ENCODE measurements at regions not wholly inside any gene's neighbourhood (a gene's known extent, or its start where the extent isn't known, plus 50 kb on each side); places are given as distances from the start of the nearest gene placed in this dataset.
"Not testable (repeated sequence)": the region's sequence is repeated elsewhere in the genome, so short reads cannot be mapped to it uniquely, and the experiment has no call there.

DNA sequence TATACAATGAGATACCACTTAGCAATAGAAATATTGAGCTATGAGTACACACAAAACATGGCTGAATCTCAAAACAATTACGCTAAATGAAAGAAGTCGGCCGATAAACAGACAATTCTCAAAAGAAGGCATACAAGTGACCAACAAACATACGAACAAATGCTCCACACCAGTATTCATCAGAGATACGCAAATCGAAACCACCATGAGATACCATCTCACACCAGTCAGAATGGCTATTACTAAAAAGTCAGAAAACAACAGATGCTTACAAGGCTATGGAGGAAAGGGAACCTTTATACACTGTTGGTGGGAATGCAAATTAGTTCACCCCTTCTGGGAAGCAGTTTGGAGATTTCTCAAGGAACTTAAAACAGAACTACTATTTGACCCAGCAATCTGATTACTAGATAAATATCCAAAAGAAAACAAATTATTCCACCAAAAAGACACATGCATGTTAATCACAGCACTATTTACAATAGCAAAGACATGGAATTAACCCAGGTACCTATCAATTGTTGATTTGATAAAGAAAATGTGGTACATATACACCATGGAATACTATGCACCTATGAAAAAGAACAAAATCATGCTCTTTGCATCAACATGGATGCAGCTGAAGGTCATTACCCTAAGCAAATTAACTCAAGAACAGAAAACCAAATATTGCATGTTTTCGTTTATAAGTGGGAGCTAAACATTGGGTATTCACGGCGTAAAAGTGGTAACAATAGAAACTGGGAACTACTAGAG lies 90.9 kb upstream of the GRAMD1B start:
- DNase-seq = no peak

DNA sequence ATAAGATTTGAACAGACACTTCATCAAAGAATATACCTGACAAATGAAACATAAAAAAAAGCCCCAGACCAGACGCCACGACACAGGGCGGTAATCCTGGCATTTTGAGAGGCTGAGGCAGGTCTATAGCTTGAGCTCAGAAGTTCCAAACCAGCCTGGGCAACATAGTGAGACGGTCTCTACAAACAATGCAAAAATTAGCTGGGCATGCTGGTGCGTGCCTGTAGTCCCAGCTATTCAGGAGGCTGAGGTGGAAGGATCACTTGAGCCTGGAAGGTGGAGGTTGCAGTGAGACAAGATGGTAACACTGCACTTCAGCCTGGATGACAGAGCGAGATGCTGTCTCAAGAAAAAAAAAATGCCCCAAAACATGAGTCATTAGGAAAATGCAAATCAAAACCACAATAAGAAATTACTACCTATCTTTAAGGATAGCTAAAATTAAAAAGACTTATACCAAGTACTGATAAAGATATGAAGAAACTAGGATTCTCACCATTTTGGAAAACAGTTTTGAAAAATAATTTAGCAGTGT lies 91.7 kb upstream of the GRAMD1B start:
- no peak for DNase-seq

DNA sequence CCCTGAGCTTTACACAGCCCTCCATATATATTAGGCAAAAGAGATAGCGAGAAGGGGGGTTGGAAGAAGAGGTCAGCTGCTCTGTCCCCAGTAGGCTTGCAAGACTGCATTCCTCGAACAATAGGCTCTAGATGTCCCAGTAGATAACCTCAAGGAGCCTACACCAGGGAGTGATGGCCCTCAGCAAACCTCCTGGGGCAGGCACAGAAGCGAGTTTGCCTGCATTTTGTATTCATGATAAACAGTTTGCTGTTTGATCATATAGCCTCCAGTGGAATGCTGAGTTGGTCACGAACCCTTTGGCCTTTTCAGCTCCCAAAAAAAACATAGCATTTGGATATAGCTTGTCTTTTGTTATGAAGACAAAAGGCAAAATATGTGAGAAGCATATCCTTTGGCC lies 95.1 kb upstream of the GRAMD1B start:
- no peak for DNase-seq

DNA sequence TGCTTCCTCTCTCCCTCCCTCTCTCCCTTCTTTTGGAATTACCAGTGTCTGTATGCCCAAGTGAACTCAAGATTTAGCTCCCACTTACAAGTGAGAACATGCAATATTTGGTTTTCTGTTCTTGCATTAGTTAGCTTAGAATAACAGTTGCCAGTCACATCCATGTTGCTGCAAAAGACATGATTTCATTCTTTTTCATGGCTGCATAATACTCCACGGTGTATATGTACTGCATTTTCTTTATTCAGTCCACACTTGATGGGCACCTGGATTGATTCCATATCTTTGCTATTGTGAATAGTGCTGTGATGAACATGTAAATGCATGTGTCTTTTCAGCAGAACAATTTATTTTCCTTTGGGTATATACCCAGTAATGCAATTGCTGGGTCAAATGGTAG lies 97.5 kb upstream of the GRAMD1B start:
- not testable (repeated sequence) for DNase-seq

DNA sequence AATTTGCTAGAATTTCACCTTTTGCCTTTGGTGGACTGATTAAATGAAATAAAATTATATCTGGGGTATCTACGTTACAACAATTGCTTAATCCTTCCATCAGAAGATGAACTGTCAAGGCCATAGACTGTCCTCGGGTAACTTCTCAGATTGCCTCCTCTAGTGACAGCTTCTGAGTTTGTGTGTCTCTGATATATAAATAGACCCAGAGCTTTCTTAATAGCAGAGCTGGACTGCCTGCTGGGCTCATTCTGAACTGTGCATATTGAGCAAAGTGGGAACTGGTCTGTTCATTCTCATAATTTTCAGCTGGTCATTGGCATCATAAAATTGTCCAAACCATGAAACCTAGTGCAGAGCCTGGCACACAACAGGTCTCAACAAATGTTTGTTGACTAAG lies 99.1 kb upstream of the GRAMD1B start:
- DNase-seq = no peak

DNA sequence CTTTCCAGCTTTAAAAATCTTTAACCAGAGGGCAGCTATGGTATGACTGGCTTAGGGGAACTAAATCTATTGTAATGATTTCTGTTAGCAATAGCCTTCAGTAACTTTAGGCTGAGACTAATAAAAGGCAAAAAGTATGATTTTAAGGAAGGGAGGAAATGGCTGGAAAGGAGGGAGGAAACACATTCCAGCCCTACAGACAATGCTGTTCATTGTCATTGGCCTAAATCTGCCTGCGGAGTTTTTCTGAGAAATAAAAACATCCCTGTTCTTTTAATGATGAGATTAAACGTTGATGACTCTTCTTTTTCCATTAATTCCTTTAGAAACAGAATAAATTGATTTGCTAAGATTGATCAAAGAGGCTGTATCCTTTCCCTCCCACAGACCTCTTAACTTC lies 99.6 kb upstream of the GRAMD1B start:
- no peak for DNase-seq

DNA sequence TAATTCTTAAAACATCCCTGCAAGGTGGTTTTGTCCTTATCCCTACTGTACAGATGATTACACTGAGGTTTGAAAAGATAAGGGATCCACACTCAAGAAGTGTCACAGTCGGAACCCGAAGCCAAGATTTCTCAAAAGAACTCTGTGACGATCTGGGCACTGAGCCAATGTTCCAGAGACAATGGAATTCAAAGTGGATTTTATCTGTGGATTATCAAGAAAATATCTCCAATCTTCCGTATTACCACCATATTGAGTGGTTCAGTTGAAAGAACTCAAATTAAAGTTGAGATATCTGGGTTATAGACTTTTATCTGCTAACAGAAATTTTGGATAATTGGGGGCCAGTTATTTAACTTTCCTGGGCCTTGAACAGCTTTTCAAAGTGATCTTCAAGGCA lies 100.0 kb upstream of the GRAMD1B start:
- no peak for DNase-seq

DNA sequence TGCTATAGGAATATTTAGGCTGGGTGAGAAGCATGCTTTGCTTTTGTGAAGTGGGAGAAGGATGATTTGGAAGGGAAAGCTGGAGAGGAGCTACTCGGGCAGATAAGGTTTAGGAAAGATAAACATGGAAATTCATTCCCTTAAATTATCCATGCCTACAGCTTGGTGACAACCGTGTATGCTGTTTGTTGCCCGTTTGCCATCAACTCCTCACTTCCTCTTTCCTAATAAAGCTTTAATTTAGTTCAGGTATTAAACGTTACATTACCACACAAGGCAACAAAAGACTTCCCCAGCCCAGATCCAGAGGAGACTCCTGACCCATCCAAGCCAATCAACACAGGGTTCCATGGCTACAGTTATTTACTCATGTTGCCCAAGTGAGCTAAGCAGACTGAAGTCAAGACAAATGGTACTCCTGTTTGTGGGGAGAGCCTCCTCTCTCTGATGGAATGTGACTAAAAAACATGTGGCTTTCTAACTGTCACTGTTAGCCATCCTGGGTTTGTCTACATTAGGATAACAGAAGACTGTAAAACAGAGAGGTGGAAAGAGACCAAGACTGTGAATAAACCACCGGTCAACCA lies 101.7 kb upstream of the GRAMD1B start:
- DNase-seq = no peak

DNA sequence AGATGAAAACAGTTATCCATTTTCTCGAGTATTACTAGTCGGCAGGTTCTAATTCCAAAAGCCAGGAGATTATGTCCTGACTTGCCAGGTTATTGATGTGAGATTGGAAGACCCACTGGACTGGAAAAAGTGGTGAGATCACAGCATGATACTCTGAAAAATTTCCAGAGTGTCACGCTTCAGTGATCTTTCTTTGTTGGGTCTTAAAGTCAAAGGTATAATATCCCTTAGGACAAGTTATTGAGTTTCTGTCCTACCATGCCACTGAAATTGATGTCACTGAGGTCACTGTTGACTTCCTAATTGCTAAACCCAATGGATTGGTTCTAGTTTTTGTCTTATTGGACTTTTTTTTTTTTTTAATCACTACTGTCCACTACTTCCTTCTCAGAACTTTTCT lies 104.5 kb upstream of the GRAMD1B start:
- no peak for DNase-seq

DNA sequence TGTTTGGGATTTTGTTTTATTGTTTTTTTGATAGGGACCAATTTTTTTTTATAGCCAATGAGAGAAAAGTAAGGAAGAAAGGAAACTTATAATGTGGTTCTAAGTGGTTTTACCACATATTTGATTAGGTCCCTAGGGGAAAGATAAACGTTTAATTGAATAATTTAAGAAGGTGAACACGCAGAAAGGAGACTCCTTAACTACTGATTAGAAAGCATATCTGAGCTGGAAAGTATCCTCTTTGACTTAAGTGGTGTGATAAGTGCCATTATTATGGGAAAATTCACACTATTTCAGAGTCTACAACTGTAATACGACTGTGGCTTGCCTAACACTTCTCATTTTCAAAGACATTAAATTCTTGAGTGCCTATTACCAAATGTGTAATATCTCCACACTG lies 106.5 kb upstream of the GRAMD1B start:
- no peak for DNase-seq

DNA sequence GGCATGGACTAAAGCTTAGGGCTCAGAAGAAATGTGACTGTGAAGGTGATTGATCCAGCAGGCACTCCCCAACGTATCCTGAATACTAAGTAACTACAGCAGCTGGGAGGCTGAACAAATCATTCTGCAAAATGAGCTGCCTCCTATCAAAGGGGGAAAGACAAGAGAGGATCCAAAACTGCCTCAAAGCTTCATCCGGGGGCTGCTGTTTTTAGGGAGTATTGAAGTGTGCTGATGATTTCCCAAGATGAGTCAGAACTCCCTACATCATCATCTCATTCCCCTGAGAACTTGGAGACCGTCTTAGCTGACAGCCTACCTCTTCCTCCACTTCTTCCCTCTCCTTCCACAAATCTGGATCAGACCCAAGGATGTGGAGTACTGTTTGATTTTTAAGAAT lies 108.4 kb upstream of the GRAMD1B start:
- no peak for DNase-seq

DNA sequence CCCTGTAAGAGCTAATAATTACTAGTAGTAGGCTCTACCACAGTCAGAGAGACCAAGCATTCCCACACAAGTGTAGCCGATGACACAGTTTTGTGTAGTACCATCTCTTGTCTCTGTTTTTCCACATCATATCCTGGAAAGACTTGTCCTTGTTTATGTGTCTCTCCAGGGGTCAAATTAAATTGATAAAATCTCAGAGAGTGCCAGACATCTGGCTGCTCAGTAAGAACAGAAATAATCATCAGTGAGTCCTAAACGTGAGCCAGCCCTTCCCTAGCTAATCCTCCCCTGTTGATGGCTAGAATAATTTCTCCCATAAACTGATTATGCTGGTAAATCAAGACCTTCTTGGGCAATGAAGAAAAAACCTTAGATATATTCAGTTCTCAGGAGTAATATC lies 111.4 kb upstream of the GRAMD1B start:
- no peak for DNase-seq

DNA sequence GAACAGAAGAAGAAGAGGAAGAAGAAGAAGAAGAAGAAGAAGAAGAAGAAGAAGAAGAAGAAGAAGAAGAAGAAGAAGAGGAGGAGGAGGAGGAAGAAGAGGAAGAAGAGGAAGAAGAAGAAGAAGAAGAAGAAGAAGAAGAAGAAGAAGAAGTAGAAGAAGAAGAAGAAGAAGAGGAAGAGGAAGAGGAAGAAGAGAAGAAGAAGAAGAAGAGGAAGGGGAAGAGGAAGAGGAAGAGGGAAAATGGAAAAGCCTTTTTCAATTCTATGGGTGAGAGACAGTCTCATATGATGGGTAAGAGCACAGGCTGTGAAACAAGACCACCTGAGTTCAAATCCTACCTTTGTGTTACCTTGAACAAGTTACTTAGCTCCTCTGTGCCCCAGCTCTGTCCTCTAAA lies 111.9 kb upstream of the GRAMD1B start:
- not testable (repeated sequence) for DNase-seq

DNA sequence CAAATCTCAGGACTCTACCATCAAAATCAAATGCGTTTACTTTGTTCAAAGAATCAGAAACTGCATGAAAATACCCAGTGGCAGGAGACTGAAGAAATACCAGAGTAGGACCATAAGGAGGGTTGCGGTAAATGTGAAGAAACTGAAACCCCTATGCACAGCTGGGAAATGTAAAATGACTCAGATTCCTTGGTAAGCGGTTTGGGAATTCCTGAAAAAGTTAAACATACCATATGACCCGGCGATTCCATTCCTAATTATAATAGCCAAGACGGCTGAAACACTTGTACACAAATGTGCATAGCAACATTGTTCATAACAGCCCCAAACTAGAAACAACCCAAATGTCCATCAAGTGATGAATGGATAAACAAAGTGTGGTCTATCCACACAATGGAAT lies 114.1 kb upstream of the GRAMD1B start:
- DNase-seq = no peak

DNA sequence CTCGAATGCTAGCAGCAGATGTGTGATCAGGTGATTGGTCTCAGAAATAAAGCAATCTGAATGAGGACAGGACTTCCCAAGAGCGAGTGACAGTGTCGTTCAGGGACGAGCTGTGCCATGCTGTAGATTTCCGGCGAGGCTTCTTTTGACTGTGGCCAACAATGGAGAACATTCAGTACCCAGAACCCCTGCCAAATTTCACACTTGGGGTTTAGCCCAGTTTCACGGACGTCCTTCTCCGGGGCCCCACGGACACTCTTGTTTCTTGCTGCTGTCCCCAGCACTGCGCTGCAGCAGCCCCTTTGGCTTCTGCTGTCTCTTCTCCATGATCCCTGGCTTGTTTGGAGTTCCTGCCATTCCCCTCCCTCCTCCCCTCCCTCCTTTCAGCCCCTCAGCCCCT lies 115.1 kb upstream of the GRAMD1B start:
- DNase-seq = no peak

DNA sequence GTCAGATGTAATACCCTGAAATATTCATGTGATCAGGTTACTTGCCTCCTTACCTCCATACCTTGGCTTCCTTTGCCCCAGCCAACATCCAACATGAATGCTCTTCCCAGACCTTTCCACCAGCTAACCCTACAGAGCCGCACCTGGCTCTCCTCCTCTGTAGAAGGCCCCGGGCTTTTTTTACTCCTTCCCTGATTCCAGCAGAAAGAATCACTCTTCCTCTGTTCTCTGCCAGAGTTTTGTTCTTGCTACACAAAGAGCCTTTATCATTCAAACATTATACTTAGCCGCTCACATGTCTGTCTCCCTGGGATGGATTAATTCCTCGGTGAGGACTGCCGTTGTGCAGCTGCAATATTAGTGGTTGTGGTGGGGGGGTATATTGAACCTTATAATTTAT lies 116.8 kb upstream of the GRAMD1B start:
- DNase-seq = no peak

DNA sequence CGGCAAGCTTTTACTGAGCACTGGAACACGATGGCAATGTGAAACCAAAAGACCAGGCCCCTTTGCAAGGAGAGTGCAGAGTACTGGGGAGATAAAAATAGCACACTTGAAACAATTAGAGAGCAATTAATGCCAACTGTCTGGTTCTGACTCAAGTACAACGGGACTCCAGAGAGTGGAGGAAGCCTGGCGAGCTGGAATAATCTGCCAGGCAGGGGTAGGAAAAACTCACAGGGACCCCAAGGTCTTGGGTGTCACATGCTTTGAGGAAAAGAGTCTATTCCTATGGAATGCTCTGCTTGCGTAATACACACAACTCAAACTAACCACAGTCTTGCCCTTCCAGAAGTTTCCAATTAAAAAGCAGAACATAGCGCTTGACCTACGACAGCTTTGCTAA lies 113.0 kb upstream of the CLMP start:
- no peak for DNase-seq

DNA sequence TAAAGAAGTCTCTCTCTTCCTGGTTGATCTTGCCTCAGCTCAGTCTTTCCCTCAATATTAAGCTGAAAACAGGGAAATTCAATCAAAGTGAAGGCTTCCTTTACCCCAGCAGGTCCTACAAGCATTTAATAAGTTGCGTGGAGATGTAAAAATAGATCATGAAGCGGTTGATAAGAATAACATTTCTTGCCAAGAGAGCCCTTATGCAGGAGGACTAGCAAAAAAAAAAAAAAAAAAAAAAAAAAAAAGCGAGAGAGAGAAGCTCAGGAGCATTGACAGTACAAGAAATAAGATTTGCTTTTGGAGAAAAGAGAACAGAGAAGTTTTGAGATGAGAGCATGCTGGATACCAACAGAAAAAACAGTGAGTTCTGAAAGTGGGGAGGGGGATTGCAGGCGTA lies 112.2 kb upstream of the CLMP start:
- DNase-seq = no peak

DNA sequence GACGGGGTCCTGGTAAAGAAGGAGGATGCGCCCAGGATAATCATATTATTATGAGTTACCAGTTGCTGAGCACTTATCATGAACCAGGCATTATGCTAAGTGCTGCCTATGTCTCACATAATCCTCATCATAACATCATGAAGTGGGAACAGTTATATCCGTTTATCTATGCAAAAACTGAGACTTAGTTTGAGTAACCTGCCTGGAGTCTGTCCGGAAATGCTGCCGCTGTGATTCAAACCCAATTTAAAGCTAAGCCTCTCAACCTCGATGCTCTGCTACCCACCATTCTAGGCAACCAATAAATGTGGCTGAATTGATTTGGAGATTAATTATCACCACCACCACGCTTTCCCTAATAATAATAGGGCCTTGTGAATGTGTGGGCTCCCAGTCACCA lies 111.5 kb upstream of the CLMP start:
- DNase-seq = no peak

DNA sequence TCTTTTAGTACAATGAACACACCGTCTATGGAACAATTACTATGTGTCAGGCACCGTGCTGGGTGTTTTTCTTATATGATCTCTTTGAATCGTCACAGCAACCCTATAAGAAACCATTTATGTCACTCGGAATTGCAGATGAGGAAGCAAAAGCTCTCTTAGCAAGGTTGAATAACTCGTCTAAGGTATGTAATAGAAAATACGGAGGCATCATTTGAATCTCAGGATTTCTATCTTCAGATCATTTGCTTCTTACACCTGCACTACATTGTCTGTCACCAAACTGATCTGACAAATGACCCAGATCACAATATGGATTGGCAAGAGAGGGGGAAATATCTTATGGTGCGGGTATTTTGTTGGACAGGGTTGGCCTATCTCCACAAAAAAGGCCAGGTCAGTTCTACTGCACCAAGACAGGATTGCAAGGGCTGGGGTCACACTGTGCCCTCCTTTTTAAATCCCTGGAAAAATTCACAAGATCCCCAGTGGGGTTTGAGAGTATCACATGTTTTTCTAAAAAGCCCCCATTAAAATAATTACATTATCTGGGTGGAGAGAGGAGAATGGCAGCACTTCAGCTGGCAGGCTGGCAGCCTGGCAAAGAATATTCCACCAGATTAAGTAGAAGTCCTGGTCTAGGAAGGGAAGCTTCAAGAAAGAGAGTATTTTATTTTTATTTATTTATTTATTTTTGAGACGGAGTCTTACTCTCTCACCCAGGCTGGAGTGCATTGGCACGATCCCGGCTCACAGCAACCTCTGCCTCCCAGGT lies 110.7 kb upstream of the CLMP start:
- DNase-seq = no peak

DNA sequence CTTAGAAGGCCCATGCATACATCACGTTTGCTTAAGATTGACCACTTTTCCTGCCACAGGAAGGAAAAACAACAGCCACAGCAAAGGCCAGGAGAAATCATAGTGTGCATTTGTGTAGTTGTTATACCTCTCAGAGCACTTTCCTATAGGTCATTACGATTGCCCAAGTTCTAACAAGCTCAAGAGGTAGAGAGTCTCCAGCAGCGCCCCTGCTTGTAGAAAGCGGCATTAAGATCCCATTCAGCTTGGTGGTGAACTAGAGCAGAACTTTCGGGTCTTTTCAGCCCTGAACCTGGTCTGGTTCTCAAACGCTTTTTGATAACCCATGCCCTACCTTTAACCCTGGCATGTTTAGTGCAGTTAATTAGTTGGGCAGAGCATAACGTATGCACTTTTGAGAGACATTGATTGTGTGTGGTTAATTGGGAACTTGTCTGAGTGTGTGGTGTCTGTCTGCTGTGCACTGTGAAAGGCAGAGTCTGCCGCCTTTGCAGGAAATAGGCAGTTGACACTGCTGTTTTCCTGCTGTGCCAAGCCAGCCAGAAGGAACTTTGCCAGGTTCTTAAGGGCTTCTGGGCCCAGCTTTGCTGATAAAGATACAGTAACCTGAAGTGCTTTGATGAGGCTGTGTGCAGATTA lies 109.9 kb upstream of the CLMP start:
- DNase-seq = no peak

DNA sequence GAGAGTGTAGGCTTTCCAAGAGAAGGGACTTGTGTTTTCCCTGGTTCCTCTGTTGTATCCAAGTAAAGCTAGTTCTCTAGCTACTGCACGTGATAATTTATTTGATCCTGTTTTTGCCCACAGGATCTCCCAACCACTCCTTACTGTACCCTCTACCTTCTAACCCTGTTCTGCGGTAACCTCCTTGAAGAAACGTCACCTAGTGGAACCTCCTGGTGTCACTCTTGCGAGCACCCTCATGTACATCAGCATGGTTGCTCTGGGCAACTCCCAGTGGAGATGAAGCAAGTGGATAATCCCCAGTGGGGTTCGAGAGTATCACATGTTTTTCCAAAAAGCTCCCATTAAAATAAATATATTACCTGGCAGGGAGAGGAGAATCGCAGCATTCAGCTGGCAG lies 108.9 kb upstream of the CLMP start:
- no peak for DNase-seq

DNA sequence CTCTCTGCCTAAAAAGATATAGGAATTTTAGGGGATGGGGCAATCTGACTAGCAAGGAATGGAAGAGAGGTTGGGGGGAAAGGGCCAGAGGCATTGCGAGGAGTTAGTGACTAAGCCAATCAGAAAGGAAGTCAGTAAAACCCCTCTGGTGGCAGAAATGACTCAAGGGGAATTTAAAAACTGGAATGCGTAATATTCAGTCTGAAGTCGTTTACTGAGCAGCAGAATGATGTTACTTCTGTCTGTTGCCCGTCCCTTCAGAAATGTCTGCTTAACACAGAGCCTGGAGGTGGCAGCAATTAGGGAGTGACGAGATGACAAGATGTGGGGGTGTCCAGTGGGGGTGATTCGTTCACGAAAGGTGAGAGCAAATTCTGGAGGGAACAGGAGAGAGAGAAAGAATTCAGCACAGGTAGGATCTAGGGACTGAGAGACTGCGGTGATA lies 107.7 kb upstream of the CLMP start:
- DNase-seq = peak; percentile 37

Measured in activated CD4-positive, alpha-beta T cell treated with anti-CD3 and anti-CD28 coated beads for 48 hours (primary cell).